B cell (primary cell): ENCODE measurements at regions not wholly inside any gene's neighbourhood (a gene's known extent, or its start where the extent isn't known, plus 50 kb on each side); places are given as distances from the start of the nearest gene placed in this dataset.

ENCODE experiments used
- EZH2 ChIP-seq: IDR thresholded peaks from 2 replicates; pipeline ENCODE4 v1.6.1; 2012; ENCODE audit warnings: borderline replicate concordance, low read depth, mild to moderate bottlenecking, moderate library complexity, low read length; ENCODE audit not compliant: insufficient read depth, poor library complexity, severe bottlenecking
- TF ChIP-seq, protein P1 (sequence below): fragments of 200-600 bp; IDR thresholded peaks from one replicate; pipeline ENCODE4 v1.8.0; 2022; ENCODE audit warnings: antibody characterized with exemption, mild to moderate bottlenecking

DNA sequence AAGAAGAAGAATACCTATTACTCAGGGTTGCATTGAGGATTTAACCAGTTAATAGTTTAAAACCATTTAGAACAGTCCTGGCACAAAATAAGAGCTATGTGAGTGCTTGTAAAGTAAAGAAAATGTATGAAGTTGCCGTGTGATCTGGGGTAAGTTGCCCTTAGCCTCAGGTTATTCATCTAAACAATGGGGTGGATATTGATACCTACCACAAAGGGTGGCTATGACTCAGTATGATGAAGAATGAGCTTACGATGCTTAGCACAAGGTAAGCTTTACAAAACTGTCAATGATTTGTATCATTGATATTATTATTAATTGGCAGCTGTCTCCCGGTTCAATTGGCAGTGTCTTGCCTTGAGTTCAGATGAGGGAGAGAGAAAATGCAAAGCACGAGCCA, 149.4 kb upstream of the PITX1 start:
- no peak for TF ChIP-seq EZH2
- TF ChIP-seq, protein P1, sequence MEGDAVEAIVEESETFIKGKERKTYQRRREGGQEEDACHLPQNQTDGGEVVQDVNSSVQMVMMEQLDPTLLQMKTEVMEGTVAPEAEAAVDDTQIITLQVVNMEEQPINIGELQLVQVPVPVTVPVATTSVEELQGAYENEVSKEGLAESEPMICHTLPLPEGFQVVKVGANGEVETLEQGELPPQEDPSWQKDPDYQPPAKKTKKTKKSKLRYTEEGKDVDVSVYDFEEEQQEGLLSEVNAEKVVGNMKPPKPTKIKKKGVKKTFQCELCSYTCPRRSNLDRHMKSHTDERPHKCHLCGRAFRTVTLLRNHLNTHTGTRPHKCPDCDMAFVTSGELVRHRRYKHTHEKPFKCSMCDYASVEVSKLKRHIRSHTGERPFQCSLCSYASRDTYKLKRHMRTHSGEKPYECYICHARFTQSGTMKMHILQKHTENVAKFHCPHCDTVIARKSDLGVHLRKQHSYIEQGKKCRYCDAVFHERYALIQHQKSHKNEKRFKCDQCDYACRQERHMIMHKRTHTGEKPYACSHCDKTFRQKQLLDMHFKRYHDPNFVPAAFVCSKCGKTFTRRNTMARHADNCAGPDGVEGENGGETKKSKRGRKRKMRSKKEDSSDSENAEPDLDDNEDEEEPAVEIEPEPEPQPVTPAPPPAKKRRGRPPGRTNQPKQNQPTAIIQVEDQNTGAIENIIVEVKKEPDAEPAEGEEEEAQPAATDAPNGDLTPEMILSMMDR: no peak
